ENCODE measurements at regions not wholly inside any gene's neighbourhood (a gene's known extent, or its start where the extent isn't known, plus 50 kb on each side); places are given as distances from the start of the nearest gene placed in this dataset.
"Not testable (repeated sequence)": the region's sequence is repeated elsewhere in the genome, so short reads cannot be mapped to it uniquely, and the experiment has no call there.

DNA sequence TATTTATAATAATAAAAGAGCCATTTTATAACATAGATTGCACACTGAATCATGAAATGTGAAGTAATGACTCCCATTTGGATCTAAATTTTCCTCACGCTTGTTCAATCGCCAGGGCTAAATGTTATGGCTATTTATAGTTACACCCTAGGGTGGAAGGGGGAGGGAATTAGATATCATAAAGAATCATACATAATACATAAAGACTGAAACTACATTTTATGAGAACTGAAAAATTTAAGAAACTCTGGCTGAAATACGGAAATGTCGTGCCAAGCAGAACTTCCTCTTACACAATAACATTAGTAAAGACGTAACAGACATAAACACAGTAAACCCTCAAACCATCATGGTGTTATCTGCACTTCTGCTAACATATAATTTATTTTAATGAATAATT is 327.5 kb upstream of the PHF14 start:
- no peak for DNase-seq

- DNase-seq = no peak
Measured at GRCh38 chr7:10648289-10648688, 325.4 kb upstream of the PHF14 start.

- not testable (repeated sequence) for DNase-seq
Measured at GRCh38 chr7:10649120-10649519, 324.6 kb upstream of the PHF14 start.

GRCh38 chr7:10655031-10655430 is 318.6 kb upstream of the PHF14 start:
- no peak for DNase-seq

DNA sequence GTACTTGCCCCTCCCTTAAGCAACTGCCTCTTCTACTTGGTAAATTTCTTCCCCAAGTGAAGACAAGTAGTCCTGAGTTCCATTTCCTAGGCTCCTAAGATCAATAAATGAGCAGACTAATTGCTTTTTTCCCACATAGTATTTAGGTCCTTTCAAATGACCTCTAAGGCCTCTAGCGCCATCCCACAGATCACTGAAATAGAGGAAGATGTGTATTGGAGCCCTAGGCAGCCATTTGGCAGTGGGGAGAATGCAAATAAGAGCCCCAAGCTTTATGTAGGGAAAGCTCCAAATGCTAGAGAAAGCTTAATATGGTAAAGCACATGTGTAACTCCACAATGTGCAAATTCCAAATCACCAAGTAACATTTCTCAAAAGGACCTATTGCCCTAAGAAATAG is 316.5 kb upstream of the PHF14 start:
- no peak for DNase-seq

DNA sequence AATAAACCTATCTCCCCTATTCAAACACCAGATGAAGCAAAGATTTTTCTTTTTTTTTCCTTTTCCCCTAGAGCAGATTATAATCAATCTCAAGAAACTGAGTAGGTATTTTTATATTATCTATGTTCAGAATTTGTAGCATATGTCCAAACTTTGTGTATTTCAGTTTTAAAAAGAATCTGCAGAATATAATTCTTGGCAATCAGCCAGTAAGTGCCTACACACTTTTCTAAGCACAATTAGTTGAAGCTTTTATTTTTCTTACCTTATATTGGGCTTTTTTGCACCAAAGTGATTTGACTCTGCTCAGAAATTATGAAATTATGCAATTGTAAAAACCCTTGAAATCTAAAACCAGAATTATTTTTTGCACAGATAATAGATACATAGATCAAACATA is 315.8 kb upstream of the PHF14 start:
- no peak for DNase-seq

GRCh38 chr7:10662491-10662890 is 311.2 kb upstream of the PHF14 start:
- DNase-seq = no peak

GRCh38 chr7:10662982-10663884 is 310.4 kb upstream of the PHF14 start:
- no peak for DNase-seq

GRCh38 chr7:10672186-10672585 is 301.5 kb upstream of the PHF14 start:
- DNase-seq = no peak

DNA sequence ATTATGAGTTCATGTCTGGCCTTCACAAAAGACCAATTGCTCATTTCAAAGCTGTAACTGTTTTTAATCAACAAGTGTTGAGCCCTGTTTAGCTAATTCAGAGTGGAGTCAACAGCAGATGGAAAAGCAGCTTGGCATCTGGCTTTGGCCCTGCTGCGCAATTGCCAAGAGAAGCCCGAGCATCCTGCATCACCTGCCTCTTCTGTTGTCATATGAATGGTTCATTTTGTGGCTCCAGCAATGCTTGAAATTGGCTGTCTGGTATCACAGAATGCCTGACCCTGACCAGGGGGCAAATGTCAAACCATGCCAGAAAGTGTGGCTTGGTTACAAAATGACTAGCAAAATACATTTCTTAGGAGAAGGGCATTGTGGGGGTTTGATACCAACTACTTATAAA is 296.5 kb upstream of the PHF14 start:
- no peak for DNase-seq

DNA sequence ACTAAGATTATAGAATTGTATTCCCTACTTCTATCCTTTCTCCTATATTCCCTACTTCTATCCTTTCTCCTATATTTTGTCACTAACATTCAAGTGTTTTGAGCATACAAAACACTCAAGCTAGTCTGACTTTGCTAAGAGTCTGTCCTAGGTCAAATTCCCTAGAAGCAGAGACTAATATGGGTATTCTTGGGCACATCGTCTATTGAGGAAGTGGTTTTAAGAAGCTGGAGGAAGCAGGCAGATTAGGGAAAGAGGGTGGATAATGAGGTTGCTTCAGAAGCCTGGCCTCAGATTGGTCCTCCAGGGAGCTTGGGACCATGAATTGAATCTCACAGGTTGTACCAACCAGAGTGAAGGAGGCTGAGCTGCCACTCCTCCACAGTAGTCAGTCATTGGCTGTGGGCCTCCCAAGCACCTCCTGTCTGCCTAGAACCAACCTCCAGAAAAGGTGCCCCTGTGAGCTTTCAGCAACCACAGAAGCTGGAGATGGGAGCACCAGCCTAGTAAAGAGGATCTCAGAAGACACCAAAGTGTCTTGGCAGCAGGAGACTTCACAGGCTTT is 295.9 kb upstream of the PHF14 start:
- no peak for DNase-seq

- DNase-seq = no peak
Measured at GRCh38 chr7:10684606-10685005, 289.1 kb upstream of the PHF14 start.

DNA sequence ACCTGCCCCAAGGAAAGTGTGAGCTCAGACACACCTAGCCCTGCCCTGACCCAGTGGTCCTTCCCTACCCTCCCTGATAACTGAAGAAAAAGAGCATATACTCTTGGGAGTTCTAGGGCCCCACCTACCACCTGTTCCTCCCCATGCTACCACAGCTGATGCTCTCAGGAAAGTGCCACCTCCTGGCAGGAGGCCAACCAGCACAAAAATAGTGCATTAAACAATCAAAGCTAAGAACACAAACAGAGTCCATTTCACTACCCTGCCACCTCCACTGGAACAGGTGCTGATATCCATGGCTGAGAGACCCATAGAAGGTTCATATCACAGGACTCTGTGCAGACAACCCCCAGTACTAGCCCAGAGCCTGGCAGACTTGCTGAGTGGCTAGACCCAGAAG is 288.6 kb upstream of the PHF14 start:
- DNase-seq = no peak

DNA sequence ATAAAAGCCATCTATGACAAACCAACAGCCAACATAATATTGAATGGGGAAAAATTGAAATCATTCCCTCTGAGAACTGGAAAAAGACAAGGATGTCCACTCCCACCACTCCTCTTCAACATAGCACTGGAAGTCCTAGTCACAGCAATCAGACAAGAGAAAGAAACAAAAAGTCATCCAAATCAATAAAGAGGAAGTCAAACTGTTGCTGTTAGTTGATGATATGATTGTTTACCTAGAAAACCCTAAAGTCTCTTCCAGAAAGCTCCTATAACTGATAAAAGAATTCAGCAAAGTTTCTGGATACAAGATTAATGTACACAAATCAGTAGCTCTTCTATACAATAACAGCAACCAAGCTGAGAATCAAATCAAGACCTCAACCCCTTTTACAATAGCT is 285.1 kb upstream of the PHF14 start:
- DNase-seq = no peak

- DNase-seq = no peak
Measured at GRCh38 chr7:10696064-10696463, 277.6 kb upstream of the PHF14 start.

- DNase-seq = no peak
Measured at GRCh38 chr7:10703059-10703458, 270.6 kb upstream of the PHF14 start.

DNA sequence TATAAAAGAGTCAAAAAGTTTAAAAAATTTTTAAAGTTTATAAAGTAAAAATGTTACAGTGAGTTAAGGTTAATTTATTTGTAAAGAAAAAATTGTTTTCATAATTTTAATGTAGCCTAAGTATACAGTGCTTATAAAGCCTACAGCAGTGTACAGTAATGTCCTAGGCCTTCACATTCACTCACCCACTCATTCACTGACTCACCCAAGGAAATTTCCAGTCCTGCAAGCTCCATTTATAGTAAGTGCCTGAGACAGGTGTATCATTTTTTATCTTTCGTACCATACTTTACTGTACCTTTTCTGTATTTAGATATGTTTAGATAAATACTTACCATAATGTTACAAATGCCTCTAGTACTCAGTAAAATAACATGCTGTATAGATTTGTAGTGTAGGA is 269.7 kb upstream of the PHF14 start:
- no peak for DNase-seq

DNA sequence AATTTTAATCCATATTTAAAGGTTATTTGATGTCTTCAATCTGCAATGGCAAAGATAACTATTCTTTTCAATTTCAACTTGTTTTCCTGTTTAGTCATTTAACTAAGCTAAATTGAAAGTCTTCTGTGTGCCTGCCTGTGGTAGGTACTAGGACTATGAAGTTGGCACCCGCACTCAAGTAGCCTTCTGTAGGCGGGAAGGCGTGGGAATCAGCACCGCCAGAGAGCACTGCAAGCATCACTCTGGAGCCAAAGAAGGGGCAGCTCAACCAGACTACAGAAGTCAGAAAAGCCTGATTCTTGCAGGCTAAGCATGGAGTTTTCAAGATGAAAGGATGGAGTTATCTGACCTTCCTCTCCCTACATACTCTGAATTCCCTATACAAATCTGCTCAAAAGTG is 269.0 kb upstream of the PHF14 start:
- DNase-seq = no peak

DNA sequence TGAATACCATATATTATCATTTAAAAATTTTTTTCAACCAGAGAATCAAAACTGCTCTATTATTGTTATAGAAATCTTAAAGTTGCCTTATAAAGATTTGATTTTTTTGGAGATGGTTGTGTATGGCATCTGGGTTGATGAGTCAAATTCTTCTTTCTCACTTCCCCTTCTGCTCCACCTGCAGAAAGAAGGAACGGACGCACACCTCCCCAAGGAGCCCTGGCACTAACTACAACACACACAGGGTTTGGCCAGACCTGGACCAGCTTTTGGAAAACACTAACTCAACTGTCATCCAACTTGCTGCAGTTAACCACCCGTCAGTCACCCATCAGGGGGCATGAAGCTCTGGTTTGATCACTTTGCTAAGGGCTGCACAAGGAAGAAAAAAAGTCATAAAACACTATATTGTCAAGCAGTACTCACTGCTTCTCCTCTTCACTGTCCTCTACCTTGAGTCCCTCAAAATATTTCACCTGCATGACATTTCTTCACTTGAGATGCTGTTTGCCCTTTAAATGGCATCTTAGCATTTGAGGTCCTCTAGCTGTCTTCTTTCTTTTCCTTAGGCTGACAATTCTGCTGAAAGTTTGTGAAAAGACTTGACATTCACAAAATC is 266.7 kb upstream of the PHF14 start:
- DNase-seq = no peak

GRCh38 chr7:10707519-10707918 is 266.2 kb upstream of the PHF14 start:
- DNase-seq = no peak

DNA sequence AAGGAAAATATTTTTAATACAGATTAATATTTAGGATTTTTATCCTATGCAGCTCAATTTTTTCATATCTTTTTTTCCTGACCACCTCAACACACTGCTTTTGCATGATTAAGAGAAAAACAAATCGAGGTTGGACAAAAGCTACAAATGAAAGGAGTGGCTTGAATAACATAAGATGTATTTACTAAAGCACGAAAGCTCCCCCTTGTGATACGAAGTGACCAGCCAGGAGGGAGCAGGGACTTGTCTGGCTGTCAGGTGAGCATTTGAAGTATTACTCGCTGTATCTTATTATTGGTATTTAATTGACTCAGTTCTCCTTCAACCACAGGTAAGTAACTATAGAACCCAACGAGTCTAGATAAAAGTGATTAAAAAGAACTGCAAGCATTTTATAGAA is 265.2 kb upstream of the PHF14 start:
- DNase-seq = no peak

DNA sequence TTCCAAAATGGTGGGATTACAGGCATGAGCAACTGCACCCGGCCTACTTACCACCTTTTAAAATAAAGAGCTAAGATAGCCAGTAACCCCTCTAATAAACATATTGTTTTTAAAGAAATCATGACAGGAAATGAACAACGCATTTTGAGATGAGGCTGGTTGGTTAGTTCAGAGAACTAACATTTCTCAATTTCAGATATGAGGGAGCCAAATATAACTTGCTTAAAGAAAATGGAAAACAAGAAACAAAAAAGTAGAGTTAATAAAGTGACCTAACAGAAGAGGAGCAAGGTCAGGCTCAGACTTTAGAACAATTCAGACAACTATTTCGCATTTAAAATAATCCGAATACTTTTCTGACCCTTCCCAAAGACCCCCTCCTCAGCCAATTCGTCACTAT is 254.9 kb upstream of the PHF14 start:
- no peak for DNase-seq

DNA sequence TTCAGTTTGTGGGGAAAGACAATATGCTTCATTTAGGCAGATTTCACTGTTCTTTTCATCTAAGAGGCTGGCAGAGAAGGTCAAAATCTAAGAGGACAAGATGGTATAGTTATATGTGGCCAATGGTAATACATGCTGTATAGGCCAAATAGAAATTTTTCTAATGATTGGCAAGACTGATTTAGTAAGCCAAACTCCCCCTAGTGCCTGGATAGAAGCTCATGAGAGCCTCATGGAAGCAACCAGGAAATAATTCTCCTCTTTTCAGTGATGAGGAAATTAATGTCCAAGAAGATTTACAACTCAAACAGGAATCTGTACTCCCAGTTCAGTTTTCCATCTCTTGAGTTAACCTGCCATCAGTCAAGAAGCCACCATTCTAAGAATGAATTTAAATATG is 253.6 kb upstream of the PHF14 start:
- no peak for DNase-seq

GRCh38 chr7:10721289-10721688 is 252.4 kb upstream of the PHF14 start:
- DNase-seq = no peak

All from left hindlimb (tissue), 1 donor.